KBM-7 (cell line): ENCODE measurements at regions not wholly inside any gene's neighbourhood (a gene's known extent, or its start where the extent isn't known, plus 50 kb on each side); places are given as distances from the start of the nearest gene placed in this dataset.

Experiments
- DNase-seq: peaks from one replicate; pipeline ENCODE4 v3.0.0-alpha.2; 2015
- in situ Hi-C: fragments of 300-500 bp; cut with MboI; formaldehyde crosslinking; loops from 2 replicates; pipeline ENCODE4 v1.14.3; 2020; ENCODE audit warnings: low sequenced_read_pairs, low pct_unique_long_range_greater_than_20kb, mixed read lengths

GRCh38 chr2:196452758-196453157 is 186.8 kb upstream of the CCDC150 start:
- no peak for DNase-seq
- in situ Hi-C loops = loop anchor here (25.0 kb wide), 1 partner anchor 340 kb away; no protein-coding TSS in a partner anchor

DNA sequence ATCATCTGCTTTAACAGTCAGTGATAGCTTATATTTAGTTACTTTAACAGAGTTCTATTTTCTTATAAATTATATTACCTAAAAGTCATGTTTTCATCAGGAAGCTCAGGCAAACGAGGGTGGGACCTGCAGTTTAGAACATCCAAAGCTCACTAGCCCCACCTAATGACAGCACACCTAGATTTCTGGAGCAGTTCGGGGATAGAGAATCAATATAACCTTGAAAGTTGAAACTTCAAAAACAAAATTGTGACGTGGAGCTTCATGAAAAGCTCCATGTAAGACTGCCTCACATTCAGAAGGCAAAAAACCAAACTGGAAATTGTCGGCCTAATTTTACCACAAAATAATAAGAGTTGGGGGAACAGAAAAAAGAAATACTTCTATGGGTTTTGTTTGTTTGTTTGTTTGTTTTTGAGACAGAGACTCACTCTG is 185.9 kb upstream of the CCDC150 start:
- DNase-seq = peak; percentile 51
- in situ Hi-C loops = loop anchor here (25.0 kb wide), 1 partner anchor 341 kb away; no protein-coding TSS in a partner anchor

DNA sequence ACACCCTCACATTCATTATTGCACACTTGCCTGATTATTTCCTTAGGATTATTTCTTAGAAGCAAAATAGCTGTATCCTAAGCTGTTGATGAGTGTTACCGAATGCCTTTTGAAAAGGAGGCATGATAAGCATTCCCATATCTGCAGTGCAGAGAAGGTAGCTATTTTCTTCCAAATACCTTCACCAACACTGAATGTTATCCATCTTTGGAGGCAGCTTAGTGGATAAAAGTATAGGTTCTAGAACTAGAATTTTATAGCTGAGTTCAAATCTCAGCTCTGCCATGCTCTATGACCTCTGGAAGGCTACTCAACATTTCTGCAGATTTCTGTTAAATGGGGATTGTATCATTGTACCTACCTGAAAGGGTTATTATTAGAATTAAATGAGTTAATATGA is 185.0 kb upstream of the CCDC150 start:
- DNase-seq = no peak
- in situ Hi-C loops = loop anchor here (25.0 kb wide), 1 partner anchor 342 kb away; no protein-coding TSS in a partner anchor

- peak; percentile 77 for DNase-seq
- in situ Hi-C loops = loop anchor here (25.0 kb wide), 1 partner anchor 347 kb away; no protein-coding TSS in a partner anchor
Measured at GRCh38 chr2:196459539-196459938, 180.0 kb upstream of the CCDC150 start.

- DNase-seq = no peak
- in situ Hi-C loops = loop anchor here (25.0 kb wide), 1 partner anchor 351 kb away; no protein-coding TSS in a partner anchor
Measured at GRCh38 chr2:196463706-196464105, 175.8 kb upstream of the CCDC150 start.

DNA sequence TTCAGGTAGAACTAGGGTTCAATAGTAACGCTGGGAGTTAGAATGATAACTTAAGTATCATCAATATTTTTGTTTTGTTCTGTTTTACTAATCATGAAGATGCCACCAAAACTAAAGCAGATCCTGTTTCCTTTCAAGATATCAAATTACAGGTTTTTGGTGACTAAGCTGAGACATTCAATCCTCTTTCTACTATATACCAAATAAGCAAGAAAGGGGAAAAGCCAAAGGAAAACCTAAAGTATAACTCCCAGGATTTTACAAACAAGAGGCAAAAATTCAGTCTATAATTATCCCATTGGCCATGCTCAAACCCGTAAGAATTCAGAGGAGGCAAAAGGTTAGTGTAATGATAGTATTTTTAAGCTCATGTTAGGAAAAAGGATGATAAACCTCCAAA is 175.2 kb upstream of the CCDC150 start:
- no peak for DNase-seq
- in situ Hi-C loops = loop anchor here (25.0 kb wide), 1 partner anchor 352 kb away; no protein-coding TSS in a partner anchor

- in situ Hi-C loops = loop anchor here (25.0 kb wide), 1 partner anchor 354 kb away; no protein-coding TSS in a partner anchor
- DNase-seq = no peak
Measured at GRCh38 chr2:196466581-196466980, 172.9 kb upstream of the CCDC150 start.

- in situ Hi-C loops = loop anchor here (25.0 kb wide), 1 partner anchor 356 kb away; no protein-coding TSS in a partner anchor
- DNase-seq = peak; percentile 15
Measured at GRCh38 chr2:196468394-196468793, 171.1 kb upstream of the CCDC150 start.

DNA sequence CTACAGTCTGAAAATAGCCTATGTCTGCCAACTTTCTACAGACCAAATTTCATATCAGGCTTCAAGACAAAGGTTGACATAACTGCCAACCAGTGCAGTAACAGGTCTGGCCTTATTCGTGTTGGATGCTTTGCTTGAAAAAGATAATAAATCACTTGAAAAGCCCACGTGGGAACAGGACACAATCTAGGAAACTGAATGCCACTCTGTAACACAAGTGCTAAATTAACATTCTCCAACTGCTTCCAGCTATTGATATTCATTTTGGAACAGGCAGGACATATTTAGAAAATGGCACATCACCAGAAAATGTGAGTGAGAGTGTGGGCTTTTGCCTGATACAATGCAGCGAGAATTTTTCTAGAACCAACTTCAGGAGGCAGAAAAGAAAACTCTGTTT is 165.9 kb upstream of the CCDC150 start:
- no peak for DNase-seq
- in situ Hi-C loops = loop anchor here (25.0 kb wide), 1 partner anchor 361 kb away; no protein-coding TSS in a partner anchor

GRCh38 chr2:196475611-196476010 is 163.9 kb upstream of the CCDC150 start:
- no peak for DNase-seq
- in situ Hi-C loops = no loop called here

DNA sequence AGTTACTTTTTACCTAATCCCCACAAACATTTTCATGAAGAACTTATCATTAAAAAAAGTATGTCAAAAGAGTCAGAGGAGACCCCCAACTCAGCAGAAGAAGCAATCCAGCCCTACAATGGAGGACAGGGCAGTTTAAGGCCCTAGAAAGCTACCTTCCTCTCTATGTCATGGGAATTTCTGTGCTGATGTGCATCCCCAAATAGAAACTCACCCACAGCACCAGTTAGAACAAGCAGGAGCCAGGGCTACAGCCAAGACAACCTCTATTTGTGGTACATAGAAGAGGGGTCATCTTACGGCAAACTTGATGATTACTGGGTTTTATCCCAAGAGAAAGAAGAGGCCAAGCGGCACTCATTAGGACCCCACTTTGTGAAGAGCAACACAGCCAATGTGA is 160.9 kb upstream of the CCDC150 start:
- DNase-seq = no peak
- in situ Hi-C loops = no loop called here

DNA sequence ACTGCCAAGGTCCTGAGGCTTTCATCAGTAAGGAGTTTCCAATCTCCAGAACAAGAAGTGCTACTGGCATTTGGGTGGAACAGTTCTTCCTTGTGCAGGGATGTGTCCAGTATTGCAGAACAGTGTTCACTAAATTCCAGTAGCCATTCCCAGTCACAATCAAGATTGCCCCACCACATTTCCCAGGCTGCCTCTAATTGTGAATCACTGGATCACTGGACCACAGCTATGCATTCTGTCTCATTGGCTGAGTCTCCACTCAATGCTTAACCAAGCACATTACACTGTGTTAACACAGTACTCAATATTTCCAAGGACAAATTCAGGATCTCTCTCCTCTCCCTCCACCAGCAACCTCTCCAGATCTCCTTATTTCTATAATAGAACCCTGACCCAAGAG is 160.2 kb upstream of the CCDC150 start:
- no peak for DNase-seq
- in situ Hi-C loops = no loop called here

- DNase-seq = no peak
- in situ Hi-C loops = no loop called here
Measured at GRCh38 chr2:196480653-196481323, 158.7 kb upstream of the CCDC150 start.

DNA sequence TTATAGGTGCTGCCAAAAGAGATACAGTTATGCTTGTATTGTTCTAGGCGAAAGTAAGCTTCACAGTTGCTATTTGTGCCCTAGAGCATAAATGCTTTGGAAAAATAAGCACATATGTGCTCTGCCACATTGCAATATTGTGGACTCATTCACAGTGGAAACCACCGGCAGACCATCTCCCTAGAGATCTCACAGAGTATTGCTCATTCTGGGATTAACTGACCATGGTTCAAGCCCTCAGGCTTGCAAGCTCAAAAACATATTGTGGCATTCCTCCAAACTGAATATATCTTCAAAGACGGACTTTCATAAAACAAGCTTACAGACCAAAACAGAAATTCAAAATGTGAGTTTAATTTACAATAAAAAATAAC is 158.2 kb upstream of the CCDC150 start:
- in situ Hi-C loops = no loop called here
- no peak for DNase-seq

- in situ Hi-C loops = no loop called here
- DNase-seq = no peak
Measured at GRCh38 chr2:196482119-196483065, 157.1 kb upstream of the CCDC150 start.

- in situ Hi-C loops = no loop called here
- DNase-seq = no peak
Measured at GRCh38 chr2:196486146-196486545, 153.4 kb upstream of the CCDC150 start.

GRCh38 chr2:196487417-196487816 is 152.1 kb upstream of the CCDC150 start:
- no peak for DNase-seq
- in situ Hi-C loops = no loop called here

DNA sequence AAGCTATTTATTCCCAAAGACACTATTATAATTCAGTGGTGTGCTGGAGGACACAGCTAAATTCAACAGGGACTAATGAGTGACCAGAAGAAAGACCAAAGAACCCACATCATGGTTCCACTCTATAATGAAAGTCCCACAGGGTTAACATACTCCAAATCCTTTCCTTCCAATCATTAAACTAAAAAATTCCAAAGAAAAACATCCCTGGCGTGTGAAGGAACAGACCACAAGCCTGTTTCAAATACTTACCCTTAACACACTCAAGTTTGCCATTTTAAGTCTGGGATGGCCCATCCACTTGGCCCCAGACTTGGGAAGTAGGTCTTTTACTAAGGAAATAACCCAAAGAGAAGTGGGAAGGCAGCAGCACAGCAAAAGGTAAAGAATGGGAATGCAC is 150.1 kb upstream of the CCDC150 start:
- DNase-seq = no peak
- in situ Hi-C loops = no loop called here

GRCh38 chr2:196492946-196493345 is 146.6 kb upstream of the CCDC150 start:
- in situ Hi-C loops = no loop called here
- no peak for DNase-seq

- in situ Hi-C loops = no loop called here
- DNase-seq = no peak
Measured at GRCh38 chr2:196498962-196499361, 140.6 kb upstream of the CCDC150 start.
